Mucosa of descending colon (tissue), 3 donors: ENCODE measurements at regions not wholly inside any gene's neighbourhood (a gene's known extent, or its start where the extent isn't known, plus 50 kb on each side); places are given as distances from the start of the nearest gene placed in this dataset.

Experiments used
- ATAC-seq: fragments of 200-7000 bp; cut with Tn5 transposase; one replicate; pipeline ENCODE4 v1.9.1; 2020; ENCODE audit warnings: mild to moderate bottlenecking, moderate library complexity
- DNase-seq, 3 donors: peaks; one replicate each; pipeline ENCODE4 v3.0.0-alpha.2; 2020
- H3K36me3 ChIP-seq: fragments of 200-600 bp; one replicate; pipeline ENCODE4 v1.8.0; 2021; ENCODE audit warnings: low read depth, mild to moderate bottlenecking
- H3K4me1 ChIP-seq: fragments of 200-600 bp; one replicate; pipeline ENCODE4 v1.8.0; 2021; ENCODE audit warnings: low read depth, mild to moderate bottlenecking
- H3K4me3 ChIP-seq: fragments of 200-600 bp; one replicate; pipeline ENCODE4 v1.8.0; 2021; ENCODE audit warnings: mild to moderate bottlenecking
- H3K9me3 ChIP-seq: fragments of 200-600 bp; one replicate; pipeline ENCODE4 v1.8.0; 2021; ENCODE audit warnings: mild to moderate bottlenecking
- CTCF ChIP-seq: fragments of 200-600 bp; IDR thresholded peaks from one replicate; pipeline ENCODE4 v1.8.0; 2022; ENCODE audit warnings: antibody characterized with exemption, mild to moderate bottlenecking
- intact Hi-C, 2 donors: fragments of 100-400 bp; cut with DNase I in 1 of 2; cut with micrococcal nuclease in 1 of 2; formaldehyde crosslinking; loops; one replicate each; pipeline versions ENCODE4 v1.11.0 to v1.11.1; 2022; cut with DNase I, micrococcal nuclease
- donor health status: DM: no; HTN: no; CAD: no; lungs with moderate emphysema.
- donor health status: DM: no; HTN: no; CAD: no.
- donor health status: DM: no; HTN: yes; CAD: no.

GRCh38 chr11:122280870-122281269 is 164.9 kb upstream of the BLID start:
- intact Hi-C loops: no loop called here
- ATAC-seq (no peak), DNase-seq (no peak)
- no peak for TF ChIP-seq CTCF
- no peaks in the 10 kb centered on the region for H3K36me3 ChIP-seq
- H3K9me3 ChIP-seq: no peaks in the 10 kb centered on the region
- no peak overlapping the region for H3K4me3 ChIP-seq
- no peaks in the 10 kb centered on the region for H3K4me1 ChIP-seq

- no peaks in the 10 kb centered on the region for H3K4me1 ChIP-seq
- TF ChIP-seq CTCF: no peak
- DNase-seq (no peak), ATAC-seq (no peak)
- intact Hi-C loops: no loop called here
- H3K4me3 ChIP-seq: no peak overlapping the region
- H3K36me3 ChIP-seq: no peaks in the 10 kb centered on the region
- H3K9me3 ChIP-seq: no peaks in the 10 kb centered on the region
These were observed 163.2 kb upstream of the BLID start for GRCh38 chr11:122279194-122279593.

- TF ChIP-seq CTCF: no peak
- no peaks in the 10 kb centered on the region for H3K4me1 ChIP-seq
- H3K9me3 ChIP-seq: no peaks in the 10 kb centered on the region
- H3K4me3 ChIP-seq: no peak overlapping the region
- intact Hi-C loops: no loop called here
- no peaks in the 10 kb centered on the region for H3K36me3 ChIP-seq
- DNase-seq (no peak), ATAC-seq (no peak)
These were observed 161.5 kb upstream of the BLID start for GRCh38 chr11:122277493-122277892.

GRCh38 chr11:122276221-122276620 is 160.2 kb upstream of the BLID start:
- ATAC-seq (no peak), DNase-seq (no peak)
- H3K4me1 ChIP-seq: no peaks in the 10 kb centered on the region
- H3K4me3 ChIP-seq: no peak overlapping the region
- intact Hi-C loops: no loop called here
- H3K36me3 ChIP-seq: no peaks in the 10 kb centered on the region
- no peak for TF ChIP-seq CTCF
- no peaks in the 10 kb centered on the region for H3K9me3 ChIP-seq

- intact Hi-C loops: no loop called here
- DNase-seq (no peak), ATAC-seq (no peak)
- H3K4me1 ChIP-seq: no peaks in the 10 kb centered on the region
- no peaks in the 10 kb centered on the region for H3K9me3 ChIP-seq
- TF ChIP-seq CTCF: no peak
- H3K36me3 ChIP-seq: no peaks in the 10 kb centered on the region
- H3K4me3 ChIP-seq: no peak overlapping the region
These were observed 159.5 kb upstream of the BLID start for GRCh38 chr11:122275508-122275907.

GRCh38 chr11:122273476-122274191 is 157.6 kb upstream of the BLID start:
- no peak for TF ChIP-seq CTCF
- DNase-seq: no peak
- intact Hi-C loops: no loop called here
- H3K36me3 ChIP-seq: no peaks in the 10 kb centered on the region
- no peaks in the 10 kb centered on the region for H3K9me3 ChIP-seq
- no peak for ATAC-seq
- no peaks in the 10 kb centered on the region for H3K4me1 ChIP-seq
- H3K4me3 ChIP-seq: no peak overlapping the region
